ENCODE measurements at regions not wholly inside any gene's neighbourhood (a gene's known extent, or its start where the extent isn't known, plus 50 kb on each side); places are given as distances from the start of the nearest gene placed in this dataset.
"Not testable (repeated sequence)": the region's sequence is repeated elsewhere in the genome, so short reads cannot be mapped to it uniquely, and the experiment has no call there.

GRCh38 chr13:18252848-18253247 lies 928.8 kb downstream of the TUBA3C start:
- H3K4me1 ChIP-seq, FAIRE-seq, POLR2A ChIA-PET, ATAC-seq, H3K27ac ChIP-seq, CTCF ChIA-PET, H3K9me3 ChIP-seq, H3K4me3 ChIP-seq, H3K4me2 ChIP-seq: not testable (repeated sequence)
- 28% methylated on average over 7 of the region's 12 CpGs for WGBS (ENCODE audit: missing lambda C conversion rate)
- TF ChIP-seq RAD21 (conservative IDR thresholded peaks at IDR 0.05 in 1 of 2, IDR thresholded peaks at IDR 0.05 in 1 of 2), result peak; percentile 23 to 30; a peak in 2 of 5 replicates
- DNase-seq (ENCODE audit: low read depth in 1 of 2, low spot score in 1 of 2), result peak in 1 of 2 experiments; percentile 16

- CTCF ChIA-PET; H3K4me2 ChIP-seq; ATAC-seq; H3K4me1 ChIP-seq; H3K9me3 ChIP-seq; H3K4me3 ChIP-seq; DNase-seq (ENCODE audit: low read depth in 1 of 2, low spot score in 1 of 2); FAIRE-seq; POLR2A ChIA-PET; H3K27ac ChIP-seq: not testable (repeated sequence)
- 93% methylated on average over 10 of the region's 12 CpGs for WGBS (ENCODE audit: missing lambda C conversion rate)
Measured at GRCh38 chr13:18248533-18249240, 932.9 kb downstream of the TUBA3C start.

GRCh38 chr13:18240086-18240485 lies 941.5 kb downstream of the TUBA3C start:
- WGBS (ENCODE audit: missing lambda C conversion rate), result 49% methylated on average over 3 of the region's 3 CpGs
- CTCF ChIA-PET; H3K4me1 ChIP-seq; H3K4me2 ChIP-seq; DNase-seq (ENCODE audit: low read depth in 1 of 2, low spot score in 1 of 2); POLR2A ChIA-PET; H3K27ac ChIP-seq; H3K4me3 ChIP-seq; H3K9me3 ChIP-seq; FAIRE-seq; ATAC-seq: not testable (repeated sequence)

GRCh38 chr13:18238586-18238985 lies 943.0 kb downstream of the TUBA3C start:
- H3K4me3 ChIP-seq, FAIRE-seq, H3K27ac ChIP-seq, H3K4me2 ChIP-seq, ATAC-seq, POLR2A ChIA-PET, H3K4me1 ChIP-seq, CTCF ChIA-PET, H3K9me3 ChIP-seq: not testable (repeated sequence)
- peak in 1 of 2 experiments; percentile 5 for DNase-seq (ENCODE audit: low read depth in 1 of 2, low spot score in 1 of 2)
- 34% methylated on average over 5 of the region's 5 CpGs for WGBS (ENCODE audit: missing lambda C conversion rate)

- Histone ChIP-seq H3K4me3 (no peak overlapping the region), H3K9me3 (no peaks in the 10 kb centered on the region; the same call in 2 of the 3 replicates), H3K4me1 (no peaks in the 10 kb centered on the region), H3K4me2 (no peak overlapping the region), H3K27ac (no peak overlapping the region)
- ChIA-PET POLR2A (no interaction called here), CTCF (no interaction called here)
- ATAC-seq (no peak), DNase-seq (ENCODE audit: low read depth in 1 of 2, low spot score in 1 of 2) (no peak), FAIRE-seq (no peak)
- TF ChIP-seq RCOR1 (IDR thresholded peaks at IDR 0.05; ENCODE audit: low read depth, low read length) (no peak), EHMT2 (IDR thresholded peaks at IDR 0.05; ENCODE audit: low read depth) (no peak), ZNF302 (CRISPR knock-in tag; IDR thresholded peaks at IDR 0.05) (no peak), FOSL2 (IDR thresholded peaks at IDR 0.05) (no peak), FOSL2 (CRISPR knock-in tag; IDR thresholded peaks at IDR 0.05) (no peak), CHD4 (IDR thresholded peaks at IDR 0.05; ENCODE audit: borderline replicate concordance) (no peak), GATA3 (IDR thresholded peaks at IDR 0.05; ENCODE audit: borderline replicate concordance) (no peak), RAD21 (conservative IDR thresholded peaks at IDR 0.05 in 1 of 2, IDR thresholded peaks at IDR 0.05 in 1 of 2) (no peak), PHF8 (IDR thresholded peaks at IDR 0.05; ENCODE audit: borderline replicate concordance, low read depth) (no peak), USF2 (IDR thresholded peaks at IDR 0.05) (no peak), TP53 (CRISPR knock-in tag; IDR thresholded peaks at IDR 0.05) (no peak), KDM1A (IDR thresholded peaks at IDR 0.05; ENCODE audit: low read depth) (no peak), RNF2 (IDR thresholded peaks at IDR 0.05; ENCODE audit: borderline replicate concordance, low read depth) (no peak), HOXB13 (CRISPR knock-in tag; IDR thresholded peaks at IDR 0.05; ENCODE audit: low read depth) (no peak)
- 97% methylated on average over 12 of the region's 34 CpGs for WGBS (ENCODE audit: missing lambda C conversion rate)
Measured at GRCh38 chr13:18236528-18236815, 945.2 kb downstream of the TUBA3C start.

All from A549 (cell line).